ENCODE measurements at regions not wholly inside any gene's neighbourhood (a gene's known extent, or its start where the extent isn't known, plus 50 kb on each side); places are given as distances from the start of the nearest gene placed in this dataset.

DNA sequence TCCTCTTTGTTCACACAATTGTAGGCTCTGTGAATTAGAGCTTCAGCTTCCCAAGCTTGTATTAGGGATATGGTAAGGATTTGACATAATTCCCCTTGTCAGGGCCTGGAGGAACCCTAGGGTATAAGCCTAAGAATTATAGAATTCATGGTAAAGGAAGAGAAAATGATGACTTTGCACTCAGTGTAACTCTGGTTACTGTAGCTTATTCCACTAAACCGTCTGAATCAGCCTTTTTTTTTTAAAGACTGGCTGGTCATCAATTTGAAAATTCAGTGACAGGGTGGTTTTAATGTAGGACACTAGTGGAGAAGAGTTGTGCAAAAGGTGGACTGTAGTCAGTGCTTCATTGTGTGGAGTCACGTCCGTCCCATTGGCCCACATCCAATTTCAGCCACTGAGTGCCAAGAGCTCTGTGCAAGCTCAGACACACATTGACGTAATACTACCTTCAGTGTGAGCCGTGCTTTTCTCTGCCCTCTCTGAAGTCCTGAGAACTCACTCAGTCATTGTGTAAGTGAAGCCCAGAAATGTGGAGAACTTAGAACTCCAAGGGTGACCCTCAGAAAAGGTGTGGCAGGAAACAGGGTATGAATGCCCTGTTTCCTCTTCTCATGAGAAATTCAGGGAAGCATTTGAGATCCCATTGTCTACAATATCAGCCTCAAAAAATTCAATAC, 449.8 kb downstream of the C4orf33 start:
- peak; percentile 99 to 100 for DNase-seq (ENCODE audit: low read depth in 2 of 2)

DNA sequence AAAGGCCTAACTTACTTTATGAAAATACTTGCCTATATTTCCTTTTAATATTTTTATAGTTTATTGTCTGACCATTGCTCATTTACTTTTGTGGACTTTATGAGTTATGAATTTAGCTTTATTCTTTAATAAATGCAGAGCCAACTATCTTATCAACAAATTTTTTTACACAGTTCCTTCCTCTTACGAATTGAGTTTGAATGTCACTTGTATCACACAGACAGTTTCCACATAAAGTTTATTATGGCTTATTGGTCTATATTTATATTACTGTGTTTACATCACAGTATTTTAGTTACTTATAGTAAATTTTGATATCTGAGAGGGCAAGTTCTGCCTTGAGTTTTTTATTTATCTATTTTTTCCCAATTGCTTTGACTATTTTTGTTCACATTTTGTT, 450.6 kb downstream of the C4orf33 start:
- peak in 1 of 2 donors; percentile 73 for DNase-seq (ENCODE audit: low read depth in 2 of 2)

DNA sequence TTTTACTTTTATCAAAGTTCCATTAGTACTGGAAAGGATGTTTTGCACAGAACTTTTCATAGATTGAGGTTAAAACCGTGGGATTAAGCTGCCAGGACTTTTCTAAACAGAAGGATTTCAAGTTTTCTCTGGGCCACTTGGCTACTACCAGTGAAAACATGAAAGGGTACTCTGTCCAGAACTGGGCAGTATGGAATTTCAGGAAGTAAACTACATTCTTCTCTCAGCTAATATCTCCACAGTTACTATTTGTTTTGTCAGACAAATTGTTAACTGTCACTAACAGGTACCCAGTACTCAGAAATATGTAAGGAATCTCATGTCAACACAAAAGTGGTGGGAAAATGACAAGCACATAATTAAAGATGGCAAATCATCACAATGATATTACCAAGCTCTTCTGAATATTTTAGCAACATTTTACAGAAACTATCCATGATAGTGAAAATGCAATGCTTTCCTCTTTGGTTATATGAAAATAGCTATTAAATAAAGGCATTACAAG, 454.4 kb downstream of the C4orf33 start:
- DNase-seq (ENCODE audit: low read depth in 2 of 2) = peak; percentile 69 to 89

- DNase-seq (ENCODE audit: low read depth in 2 of 2) = peak in 1 of 2 donors; percentile 3
These were observed 465.3 kb downstream of the C4orf33 start for GRCh38 chr4:129561280-129561679.

- DNase-seq (ENCODE audit: low read depth in 2 of 2) = peak; percentile 18 to 87
These were observed 466.1 kb downstream of the C4orf33 start for GRCh38 chr4:129561886-129562671.

- DNase-seq (ENCODE audit: low read depth in 2 of 2) = no peak
These were observed 469.3 kb downstream of the C4orf33 start for GRCh38 chr4:129565214-129565613.

GRCh38 chr4:129570326-129570725, 474.4 kb downstream of the C4orf33 start:
- no peak for DNase-seq (ENCODE audit: low read depth in 2 of 2)

GRCh38 chr4:129578336-129578735, 482.4 kb downstream of the C4orf33 start:
- peak; percentile 47 to 70 for DNase-seq (ENCODE audit: low read depth in 2 of 2)

GRCh38 chr4:129581305-129581704, 485.4 kb downstream of the C4orf33 start:
- no peak for DNase-seq (ENCODE audit: low read depth in 2 of 2)

DNA sequence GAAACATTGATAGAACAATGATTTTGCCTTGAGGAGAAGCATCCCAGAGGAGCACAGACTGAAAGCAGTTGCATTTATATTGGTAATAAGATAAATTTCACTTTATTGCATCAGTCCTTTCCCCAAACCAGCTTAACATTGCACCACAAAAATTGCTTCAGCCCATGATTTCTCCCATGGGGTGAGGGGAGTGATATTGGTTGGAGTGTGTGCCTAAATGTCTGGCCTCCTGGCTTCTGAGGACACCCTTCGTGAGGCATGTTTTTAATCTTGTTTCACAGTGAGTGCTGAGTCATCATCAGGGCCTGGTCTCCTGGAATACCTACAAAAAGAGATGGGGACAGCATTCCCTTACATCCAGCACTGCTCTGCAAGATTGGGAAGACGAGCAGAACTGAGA, 487.9 kb downstream of the C4orf33 start:
- no peak for DNase-seq (ENCODE audit: low read depth in 2 of 2)

DNA sequence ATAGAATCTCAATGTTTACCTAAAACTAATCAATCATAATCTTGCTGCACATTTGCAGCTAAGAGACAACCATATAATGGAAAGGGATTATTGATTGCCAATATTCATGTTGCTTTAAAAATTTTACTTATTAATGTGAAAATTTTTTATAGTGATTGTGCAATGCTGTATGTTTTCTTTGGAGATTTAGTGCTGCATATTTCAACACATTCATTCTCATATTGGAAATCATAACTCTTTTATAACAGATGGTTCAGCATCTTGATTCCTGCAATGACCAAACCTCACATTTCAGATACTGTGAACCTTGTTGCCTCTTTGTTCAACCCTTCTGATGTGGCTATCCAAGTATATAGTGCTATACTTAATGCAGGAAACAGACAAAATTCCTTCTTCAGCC, 502.6 kb downstream of the C4orf33 start:
- no peak for DNase-seq (ENCODE audit: low read depth in 2 of 2)

- DNase-seq (ENCODE audit: low read depth in 2 of 2) = no peak
These were observed 504.9 kb downstream of the C4orf33 start for GRCh38 chr4:129600898-129601297.

DNA sequence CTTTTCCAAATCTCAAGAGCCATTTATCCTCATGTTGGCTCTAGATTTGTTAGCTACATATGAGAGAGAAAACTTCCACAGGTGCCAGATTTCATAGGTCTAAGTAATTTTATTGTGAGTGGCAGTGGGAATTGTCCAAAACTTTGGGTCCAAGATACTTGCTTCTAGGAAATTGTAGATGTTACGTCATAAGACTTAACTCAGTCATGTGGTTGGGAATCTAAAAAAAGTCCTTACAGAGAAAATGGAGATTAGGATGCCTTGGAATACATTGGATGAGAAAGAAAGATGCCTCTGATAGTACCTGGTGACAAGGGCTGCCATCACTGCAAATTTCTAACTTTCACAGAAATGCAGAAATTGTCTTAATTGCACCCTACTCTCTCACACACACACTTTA, 506.5 kb downstream of the C4orf33 start:
- no peak for DNase-seq (ENCODE audit: low read depth in 2 of 2)

GRCh38 chr4:129603241-129603931, 507.4 kb downstream of the C4orf33 start:
- DNase-seq (ENCODE audit: low read depth in 2 of 2) = no peak

DNA sequence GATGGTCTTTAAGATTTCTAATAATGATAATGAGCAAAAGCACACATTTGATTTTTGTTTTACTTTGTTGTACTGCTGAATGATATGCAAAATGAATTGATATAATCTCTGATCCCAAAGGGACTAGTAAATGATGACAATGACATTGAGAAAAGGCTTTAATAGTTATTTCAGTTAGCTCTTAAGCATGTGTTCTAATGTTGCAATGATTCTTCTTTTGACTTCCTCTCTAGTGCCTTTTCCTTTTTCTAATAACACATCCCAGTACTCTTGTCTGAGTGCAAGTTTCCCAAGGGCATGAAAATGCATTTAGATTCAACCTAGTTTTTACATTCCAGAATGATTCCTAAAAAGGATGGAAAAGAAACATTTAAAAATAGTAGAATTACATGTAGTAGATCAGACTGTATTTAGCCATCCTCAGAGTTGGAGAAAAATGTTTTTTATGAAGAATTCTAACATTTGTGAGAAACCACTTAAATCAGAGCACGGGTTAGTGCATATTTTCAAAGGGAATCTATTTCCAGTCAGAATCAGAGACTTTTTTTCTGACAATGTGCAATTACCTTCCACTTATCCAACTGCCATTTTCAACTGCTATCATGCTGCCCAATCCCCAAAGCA, 508.8 kb downstream of the C4orf33 start:
- DNase-seq (ENCODE audit: low read depth in 2 of 2) = no peak

GRCh38 chr4:129614611-129615010, 518.7 kb downstream of the C4orf33 start:
- DNase-seq (ENCODE audit: low read depth in 2 of 2) = no peak

DNA sequence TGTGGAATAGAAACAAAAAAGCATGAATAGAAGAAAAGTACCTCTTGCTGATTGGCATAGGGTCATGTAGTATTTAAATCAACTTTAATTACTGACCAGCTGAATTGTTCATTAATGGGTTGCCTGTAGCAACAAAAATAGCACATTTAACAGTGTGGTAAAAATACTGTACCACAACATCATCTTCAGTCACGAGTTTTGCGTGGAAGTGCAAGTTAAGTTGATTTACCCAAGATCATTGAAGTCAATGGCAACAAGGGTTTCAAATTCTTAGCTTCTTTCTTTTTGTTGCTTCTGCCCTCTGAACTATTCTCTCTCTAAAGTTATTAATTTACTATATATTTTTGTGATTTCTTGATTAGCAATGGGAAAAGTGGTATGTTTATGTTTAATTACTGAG, 526.6 kb downstream of the C4orf33 start:
- no peak for DNase-seq (ENCODE audit: low read depth in 2 of 2)

DNA sequence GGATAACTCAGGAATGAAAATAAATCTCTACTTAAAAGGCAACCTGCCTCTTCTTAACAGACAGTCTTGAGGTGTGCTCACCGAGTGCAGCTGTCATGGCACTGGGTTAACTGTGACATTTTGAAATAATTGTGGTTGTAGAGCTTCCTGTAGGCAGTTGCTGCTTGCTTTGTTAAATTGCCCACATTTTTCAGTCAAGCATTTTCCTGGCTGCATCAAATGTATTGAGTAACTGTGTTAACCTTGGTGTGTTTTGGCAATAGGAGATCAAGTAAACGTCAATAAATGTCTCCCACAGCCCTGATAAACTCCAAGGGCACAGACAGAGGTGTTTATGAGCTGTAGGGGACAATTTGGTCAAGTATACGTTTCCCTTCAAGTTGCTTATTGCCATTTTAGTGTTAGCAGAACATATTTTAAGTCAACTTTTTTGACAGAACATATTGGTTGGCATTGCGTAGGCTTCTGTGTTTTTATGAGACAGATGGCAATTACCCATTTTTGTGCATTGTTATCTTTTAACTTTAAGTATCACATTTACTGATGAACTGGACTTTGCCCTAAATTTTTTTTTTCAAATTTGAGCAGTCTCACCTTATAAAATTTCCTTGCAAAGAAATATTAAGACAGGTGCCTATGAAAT, 527.4 kb downstream of the C4orf33 start:
- no peak for DNase-seq (ENCODE audit: low read depth in 2 of 2)

DNA sequence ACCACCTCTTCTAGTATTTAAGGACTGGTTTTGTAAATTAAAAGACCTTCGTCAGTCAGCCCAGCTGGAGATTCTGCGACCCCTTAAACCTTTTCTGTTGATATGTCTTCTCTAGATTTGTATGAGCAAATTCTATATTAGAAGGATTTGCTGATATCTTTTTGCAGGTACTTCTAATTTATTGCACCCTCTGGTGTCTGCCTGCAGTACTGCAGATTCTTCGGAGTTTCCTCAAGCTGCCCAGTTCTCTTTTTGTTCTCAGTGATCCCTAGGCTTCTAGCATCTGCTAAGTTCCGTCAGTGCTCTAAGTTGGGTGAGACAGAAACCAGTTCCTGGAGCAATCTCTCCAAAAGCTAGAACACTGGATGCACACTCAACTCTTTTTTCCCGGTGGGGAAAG, 545.2 kb downstream of the C4orf33 start:
- DNase-seq (ENCODE audit: low read depth in 2 of 2) = peak; percentile 68 to 69

DNA sequence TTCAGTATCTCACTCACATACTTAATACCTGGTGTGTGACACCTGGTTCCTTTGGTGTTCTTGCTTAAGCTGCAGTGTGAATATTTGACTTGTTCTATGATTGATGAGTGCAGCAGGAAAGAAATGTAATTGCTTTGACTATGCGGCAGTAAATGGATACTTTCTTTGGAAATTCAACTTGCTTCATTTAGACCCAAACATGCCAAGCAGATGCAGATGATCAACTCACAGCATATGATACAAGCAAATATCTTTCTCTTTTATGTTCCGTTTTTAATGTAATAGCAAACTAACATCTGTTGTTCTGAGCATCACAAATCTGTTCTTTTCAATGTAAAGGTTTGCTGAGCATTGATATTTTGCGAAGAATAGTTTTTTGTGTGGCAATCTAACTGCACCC, 549.5 kb downstream of the C4orf33 start:
- DNase-seq (ENCODE audit: low read depth in 2 of 2) = no peak

DNA sequence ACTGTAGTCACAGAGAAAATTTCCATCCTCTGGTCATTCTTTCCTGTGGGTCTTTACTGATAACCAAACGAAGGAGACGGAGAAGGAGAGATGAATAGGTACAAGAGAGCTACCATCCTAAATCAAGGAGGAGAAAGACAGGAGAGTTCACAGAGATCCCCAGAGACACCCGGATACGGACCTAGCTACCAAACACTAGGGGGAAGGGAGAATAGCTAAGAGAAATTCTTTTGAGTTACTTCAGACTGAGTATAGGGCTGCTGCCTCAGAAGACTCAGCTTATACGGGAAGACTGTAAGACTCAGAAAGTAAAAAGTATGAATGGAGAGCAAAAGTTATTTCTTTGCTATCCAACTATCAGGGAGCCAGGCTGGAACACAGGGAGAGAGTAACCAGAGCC, 572.1 kb downstream of the C4orf33 start:
- DNase-seq (ENCODE audit: low read depth in 2 of 2) = no peak

Data from lung microvascular endothelial cell (primary cell).